Lower leg skin (tissue), 3 donors: ENCODE measurements at regions not wholly inside any gene's neighbourhood (a gene's known extent, or its start where the extent isn't known, plus 50 kb on each side); places are given as distances from the start of the nearest gene placed in this dataset.

ENCODE experiments used
- CTCF ChIP-seq, 3 donors: fragments of 450-650 bp; IDR thresholded peaks; one replicate each; pipeline ENCODE4 v1.5.1; 2016; ENCODE audit warnings: antibody characterized with exemption in 3 of 3, mild to moderate bottlenecking in 3 of 3, moderate library complexity in 2 of 3
- POLR2A ChIP-seq, 2 donors: fragments of 450-650 bp; IDR thresholded peaks; one replicate each; pipeline ENCODE4 v1.6.1; 2016 to 2017; ENCODE audit warnings: antibody characterized with exemption in 2 of 2, mild to moderate bottlenecking in 1 of 2, moderate library complexity in 1 of 2

- no peak for TF ChIP-seq CTCF (IDR thresholded peaks at IDR 0.05)
- no peak for TF ChIP-seq POLR2A (IDR thresholded peaks at IDR 0.05)
Observed at GRCh38 chr17:62867303-62867702, 59.2 kb upstream of the MARCHF10 start.
